Transverse colon (tissue), 4 donors: ENCODE measurements at regions not wholly inside any gene's neighbourhood (a gene's known extent, or its start where the extent isn't known, plus 50 kb on each side); places are given as distances from the start of the nearest gene placed in this dataset.

Source experiments
- DNase-seq: peaks from one replicate; pipeline ENCODE4 v3.0.0-alpha.2; 2019
- H3K27ac ChIP-seq, 4 donors: fragments of 200-600 bp; sonication (generic); 2 replicates each; pipeline ENCODE4 v1.5.1; 2016 to 2018; ENCODE audit warnings: inconsistent platforms in 4 of 4
- H3K27me3 ChIP-seq: fragments of 200-600 bp; sonication (generic); 2 replicates; pipeline ENCODE4 v1.5.1; 2017; ENCODE audit warnings: inconsistent platforms
- H3K36me3 ChIP-seq, 4 donors: fragments of 200-600 bp; sonication (generic); 2 replicates each; pipeline ENCODE4 v1.5.1; 2017 to 2019; ENCODE audit warnings: inconsistent platforms in 4 of 4
- H3K4me1 ChIP-seq, 4 donors: fragments of 200-600 bp; sonication (generic); 2 replicates each; pipeline ENCODE4 v1.5.1; 2017 to 2020; ENCODE audit warnings: inconsistent platforms in 4 of 4
- H3K4me3 ChIP-seq, 4 donors: fragments of 200-600 bp; sonication (generic); 1 replicate in 1 of 4; 2 replicates in 3 of 4; pipeline versions ENCODE4 v1.5.1 to v1.6.1; 2017 to 2019; ENCODE audit warnings: inconsistent platforms in 4 of 4
- H3K9me3 ChIP-seq, 2 donors: fragments of 200-600 bp; sonication (generic); 2 replicates each; pipeline ENCODE4 v1.5.1; 2017 to 2019; ENCODE audit warnings: inconsistent platforms in 2 of 2
- CTCF ChIP-seq, 5 experiments: fragments of 200-600 bp in 3 of 5; fragments of 450-650 bp in 2 of 5; sonication (generic) in 3 of 5; IDR thresholded peaks; 1 replicate in 2 of 5; 2 replicates in 3 of 5; pipeline ENCODE4 v1.5.1; 2016 to 2017; ENCODE audit warnings: antibody characterized with exemption in 5 of 5, inconsistent platforms in 3 of 5, mild to moderate bottlenecking in 2 of 5, moderate library complexity in 1 of 5
- EP300 ChIP-seq: sonication (generic); formaldehyde crosslinking; IDR thresholded peaks from one replicate; pipeline ENCODE4 v1.6.1; 2017; ENCODE audit warnings: antibody characterized with exemption, low read depth
- POLR2A ChIP-seq: fragments of 450-650 bp; IDR thresholded peaks from one replicate; pipeline ENCODE4 v1.6.1; 2016; ENCODE audit warnings: antibody characterized with exemption, mild to moderate bottlenecking, moderate library complexity
- POLR2AphosphoS5 ChIP-seq, 3 donors: sonication (generic); formaldehyde crosslinking; IDR thresholded peaks; one replicate each; pipeline ENCODE4 v1.6.1; 2016; ENCODE audit warnings: antibody characterized with exemption in 3 of 3
- WGBS, 2 donors: methylation state at CpG; one replicate each; pipeline ENCODE4 v1.1.5; 2018; ENCODE audit warnings: low coverage in 1 of 2; 5-methylcytosine and 5-hydroxymethylcytosine counted together
- in situ Hi-C, 4 donors: fragments of 200-750 bp; cut with MboI; loops; one replicate each; pipeline versions ENCODE4 v1.15.0 to v1.15.1; 2017; ENCODE audit warnings: low sequenced_read_pairs in 3 of 4, low pct_ligation_motif_present in 1 of 4, low pct_unique_long_range_greater_than_20kb in 1 of 4
- intact Hi-C: fragments of 100-400 bp; cut with DNase I; formaldehyde crosslinking; loops from one replicate; pipeline ENCODE4 v1.15.1; 2023; ENCODE audit warnings: low total_unique reads

- WGBS, 2 donors, result 58 to 76% methylated on average over 11 to 26 of the region's 26 CpGs
- H3K4me3 ChIP-seq, result no peak overlapping the region
- in situ Hi-C loops, result loop anchor here in 3 of 4 donors (10.0 kb wide), 1 partner anchor 50 kb away; no protein-coding TSS in a partner anchor
Measured at GRCh38 chr13:112325142-112325808, 50.9 kb upstream of the SPACA7 start.

GRCh38 chr13:112325920-112326645 is 50.1 kb upstream of the SPACA7 start:
- DNase-seq, result no peak
- 60 to 69% methylated on average over 1 to 26 of the region's 26 CpGs for WGBS, 2 donors
- Histone ChIP-seq H3K27me3 (peaks cover 18% of the 10 kb centered on the region), H3K27ac (no peak overlapping the region), H3K9me3 (no peaks in the 10 kb centered on the region), H3K4me3 (no peak overlapping the region), H3K4me1 (peaks cover 0 to 5% (median 0%) of the 10 kb centered on the region in 4 donors), H3K36me3 (no peaks in the 10 kb centered on the region)
- TF ChIP-seq POLR2AphosphoS5 (IDR thresholded peaks at IDR 0.05) (peak in 1 of 3 donors; percentile 6), EP300 (no peak)
- intact Hi-C loops (no loop called here), in situ Hi-C loops (loop anchor here in 3 of 4 donors (10.0 kb wide), 1 partner anchor 51 kb away; no protein-coding TSS in a partner anchor)

More at GRCh38 chr13:112325142-112325808, 50.9 kb upstream of the SPACA7 start:
- Histone ChIP-seq H3K27ac (no peak overlapping the region), H3K36me3 (no peaks in the 10 kb centered on the region), H3K4me1 (no peaks in the 10 kb centered on the region), H3K9me3 (no peaks in the 10 kb centered on the region), H3K27me3 (peaks cover 11% of the 10 kb centered on the region)
- TF ChIP-seq POLR2A (no peak), CTCF (IDR thresholded peaks at IDR 0.05) (no peak), EP300 (no peak), POLR2AphosphoS5 (IDR thresholded peaks at IDR 0.05) (no peak)
- DNase-seq, result no peak
- intact Hi-C loops, result no loop called here
